Effector memory CD8-positive, alpha-beta T cell (primary cell): ENCODE measurements at regions not wholly inside any gene's neighbourhood (a gene's known extent, or its start where the extent isn't known, plus 50 kb on each side); places are given as distances from the start of the nearest gene placed in this dataset.
"Not testable (repeated sequence)": the region's sequence is repeated elsewhere in the genome, so short reads cannot be mapped to it uniquely, and the experiment has no call there.

Experiments
- ATAC-seq: fragments of 150-1000 bp; cut with Tn5 transposase; replicated peaks from 2 replicates; pipeline ENCODE4 v1.10.0; 2021; ENCODE audit warnings: mild to moderate bottlenecking, moderate library complexity
- DNase-seq, 3 experiments: peaks; one replicate each; pipeline ENCODE4 v3.0.0; 2021
- H3K27ac Mint-ChIP-seq, 2 donors: one replicate each; pipeline ENCODE4 v1.8.0; 2022; ENCODE audit warnings: mild to moderate bottlenecking in 2 of 2, mixed read lengths in 2 of 2, moderate library complexity in 2 of 2
- H3K27me3 Mint-ChIP-seq, 2 donors: one replicate each; pipeline ENCODE4 v1.8.0; 2022; ENCODE audit warnings: mixed read lengths in 2 of 2
- H3K36me3 Mint-ChIP-seq: one replicate; pipeline ENCODE4 v1.8.0; 2022; ENCODE audit warnings: mild to moderate bottlenecking, moderate library complexity, mixed read lengths; ENCODE audit not compliant: insufficient read depth
- H3K4me1 Mint-ChIP-seq, 2 donors: one replicate each; pipeline ENCODE4 v1.8.0; 2022; ENCODE audit warnings: low read depth in 2 of 2, mixed read lengths in 2 of 2
- H3K4me3 Mint-ChIP-seq, 2 donors: one replicate each; pipeline ENCODE4 v1.8.0; 2022; ENCODE audit warnings: mild to moderate bottlenecking in 2 of 2, mixed read lengths in 2 of 2, moderate library complexity in 2 of 2
- H3K9me3 Mint-ChIP-seq, 2 donors: one replicate each; pipeline ENCODE4 v1.8.0; 2022; ENCODE audit warnings: mixed read lengths in 2 of 2

- DNase-seq (no peak), ATAC-seq (no peak)
- Mint-ChIP-seq H3K9me3 (no peaks in the 10 kb centered on the region), H3K4me1 (no peaks in the 10 kb centered on the region), H3K27me3 (peaks cover 21 to 26% of the 10 kb centered on the region in 2 donors), H3K27ac (no peak overlapping the region), H3K36me3 (no peaks in the 10 kb centered on the region), H3K4me3 (no peak overlapping the region)
Measured at GRCh38 chr1:108314815-108315214, 70.9 kb upstream of the NBPF4 start.

- H3K27ac Mint-ChIP-seq = no peak overlapping the region
- no peak for ATAC-seq
- peaks cover 20 to 26% of the 10 kb centered on the region in 2 donors for H3K27me3 Mint-ChIP-seq
- H3K9me3 Mint-ChIP-seq = no peaks in the 10 kb centered on the region
- no peak overlapping the region for H3K4me3 Mint-ChIP-seq
- no peak for DNase-seq
- H3K4me1 Mint-ChIP-seq = no peaks in the 10 kb centered on the region
- H3K36me3 Mint-ChIP-seq = no peaks in the 10 kb centered on the region
Measured at GRCh38 chr1:108316545-108316944, 72.7 kb upstream of the NBPF4 start.

GRCh38 chr1:108320849-108321248, 77.0 kb upstream of the NBPF4 start:
- H3K4me1 Mint-ChIP-seq = no peaks in the 10 kb centered on the region
- DNase-seq = no peak
- H3K27ac Mint-ChIP-seq = no peak overlapping the region
- ATAC-seq = no peak
- H3K9me3 Mint-ChIP-seq = peaks cover 0 to 2% of the 10 kb centered on the region in 2 donors
- H3K36me3 Mint-ChIP-seq = no peaks in the 10 kb centered on the region
- H3K4me3 Mint-ChIP-seq = no peak overlapping the region
- peaks cover 8 to 14% of the 10 kb centered on the region in 2 donors for H3K27me3 Mint-ChIP-seq

- not testable (repeated sequence) for H3K4me1 Mint-ChIP-seq, ATAC-seq, H3K4me3 Mint-ChIP-seq, H3K36me3 Mint-ChIP-seq, H3K27ac Mint-ChIP-seq, DNase-seq, H3K9me3 Mint-ChIP-seq
- H3K27me3 Mint-ChIP-seq = peaks cover 31 to 46% of the 10 kb centered on the region in 2 donors
Measured at GRCh38 chr1:108325338-108325737, 81.5 kb upstream of the NBPF4 start.

GRCh38 chr1:108327534-108328466, 83.9 kb upstream of the NBPF4 start:
- H3K9me3 Mint-ChIP-seq = peaks cover 0 to 2% of the 10 kb centered on the region in 2 donors
- no peaks in the 10 kb centered on the region for H3K36me3 Mint-ChIP-seq
- no peak overlapping the region for H3K4me3 Mint-ChIP-seq
- ATAC-seq = no peak
- peaks cover 44 to 51% of the 10 kb centered on the region in 2 donors for H3K27me3 Mint-ChIP-seq
- H3K4me1 Mint-ChIP-seq = no peaks in the 10 kb centered on the region
- no peak for DNase-seq
- H3K27ac Mint-ChIP-seq = no peak overlapping the region

- no peak for ATAC-seq
- Mint-ChIP-seq H3K27me3 (peaks cover 13 to 19% of the 10 kb centered on the region in 2 donors), H3K4me1 (no peaks in the 10 kb centered on the region), H3K36me3 (no peaks in the 10 kb centered on the region), H3K27ac (no peak overlapping the region), H3K4me3 (no peak overlapping the region), H3K9me3 (no peaks in the 10 kb centered on the region)
- DNase-seq = no peak
Measured at GRCh38 chr1:108345776-108346531, 102.1 kb upstream of the NBPF4 start.

GRCh38 chr1:108357802-108358201, 92.3 kb upstream of the NBPF6 start:
- DNase-seq (no peak), ATAC-seq (no peak)
- Mint-ChIP-seq H3K4me3 (no peak overlapping the region), H3K27me3 (peaks cover 52 to 54% of the 10 kb centered on the region in 2 donors), H3K4me1 (no peaks in the 10 kb centered on the region), H3K36me3 (no peaks in the 10 kb centered on the region), H3K9me3 (peaks cover 0 to under 1% of the 10 kb centered on the region in 2 donors), H3K27ac (no peak overlapping the region)

- not testable (repeated sequence) for ATAC-seq, H3K27me3 Mint-ChIP-seq, DNase-seq, H3K36me3 Mint-ChIP-seq, H3K4me3 Mint-ChIP-seq, H3K4me1 Mint-ChIP-seq, H3K27ac Mint-ChIP-seq, H3K9me3 Mint-ChIP-seq
Measured at GRCh38 chr1:108380059-108380832, 69.9 kb upstream of the NBPF6 start.
